H9 (cell line): ENCODE measurements at regions not wholly inside any gene's neighbourhood (a gene's known extent, or its start where the extent isn't known, plus 50 kb on each side); places are given as distances from the start of the nearest gene placed in this dataset.

Experiments used
- DNase-seq: peaks from one replicate; pipeline ENCODE4 v3.0.0-alpha.2; 2017
- H2AFZ ChIP-seq: one replicate; pipeline ENCODE4 v1.6.1; 2013; ENCODE audit warnings: mild to moderate bottlenecking, low read length, control low read depth, moderate library complexity
- H2AK5ac ChIP-seq: 2 replicates; pipeline ENCODE4 v1.6.1; 2013; ENCODE audit warnings: low read length, control low read depth, mixed read lengths; ENCODE audit not compliant: insufficient read length
- H2BK120ac ChIP-seq: one replicate; pipeline ENCODE4 v1.6.1; 2013; ENCODE audit warnings: low read depth, mild to moderate bottlenecking, low read length, control low read depth, inconsistent platforms; ENCODE audit not compliant: poor library complexity, severe bottlenecking
- H2BK12ac ChIP-seq: 2 replicates; pipeline ENCODE4 v1.6.1; 2013; ENCODE audit warnings: low read length, control low read depth, mixed read lengths, low read depth; ENCODE audit not compliant: insufficient read length
- H2BK15ac ChIP-seq: 2 replicates; pipeline ENCODE4 v1.6.1; 2013; ENCODE audit warnings: low read depth, low read length, control low read depth
- H2BK20ac ChIP-seq: one replicate; pipeline ENCODE4 v1.6.1; 2013; ENCODE audit warnings: low read depth, mild to moderate bottlenecking, low read length, control low read depth, inconsistent platforms; ENCODE audit not compliant: poor library complexity, severe bottlenecking
- H2BK5ac ChIP-seq: 2 replicates; pipeline ENCODE4 v1.6.1; 2013; ENCODE audit warnings: low read length, control low read depth, mixed read lengths; ENCODE audit not compliant: insufficient read length
- H3K14ac ChIP-seq: 2 replicates; pipeline ENCODE4 v1.6.1; 2013; ENCODE audit warnings: low read length, control low read depth; ENCODE audit not compliant: insufficient read depth
- H3K18ac ChIP-seq: 2 replicates; pipeline ENCODE4 v1.6.1; 2013; ENCODE audit warnings: low read depth, mild to moderate bottlenecking, mixed read lengths, low read length, control low read depth; ENCODE audit not compliant: insufficient read length
- H3K23ac ChIP-seq: 2 replicates; pipeline ENCODE4 v1.6.1; 2013; ENCODE audit warnings: low read length, control low read depth, mixed read lengths, low read depth; ENCODE audit not compliant: insufficient read length
- H3K23me2 ChIP-seq: 2 replicates; pipeline ENCODE4 v1.6.1; 2013; ENCODE audit warnings: low read depth, mild to moderate bottlenecking, mixed read lengths, low read length, control low read depth; ENCODE audit not compliant: insufficient read length, poor library complexity, severe bottlenecking
- H3K27ac ChIP-seq: 2 replicates; pipeline ENCODE4 v1.5.1; 2013; ENCODE audit warnings: low read length, control low read depth, mixed read lengths, low read depth; ENCODE audit not compliant: insufficient read length
- H3K27me3 ChIP-seq: 2 replicates; pipeline ENCODE4 v1.6.1; 2013; ENCODE audit warnings: low read length, control low read depth, inconsistent platforms; ENCODE audit not compliant: insufficient read depth
- H3K4ac ChIP-seq: 2 replicates; pipeline ENCODE4 v1.6.1; 2013; ENCODE audit warnings: low read depth, mild to moderate bottlenecking, control low read depth, inconsistent platforms, low read length, moderate library complexity
- H3K4me1 ChIP-seq: 2 replicates; pipeline ENCODE4 v1.6.1; 2013; ENCODE audit warnings: low read length, control low read depth, inconsistent platforms; ENCODE audit not compliant: insufficient read depth
- H3K4me2 ChIP-seq: 2 replicates; pipeline ENCODE4 v1.6.1; 2013; ENCODE audit warnings: low read length, control low read depth, mixed read lengths; ENCODE audit not compliant: insufficient read length, insufficient read depth
- H3K56ac ChIP-seq: 2 replicates; pipeline ENCODE4 v1.6.1; 2013; ENCODE audit warnings: low read depth, mild to moderate bottlenecking, mixed read lengths, low read length, control low read depth; ENCODE audit not compliant: insufficient read length
- H3K79me1 ChIP-seq: 2 replicates; pipeline ENCODE4 v1.6.1; 2013; ENCODE audit warnings: low read depth, mild to moderate bottlenecking, moderate library complexity, low read length, control low read depth, inconsistent platforms; ENCODE audit not compliant: insufficient read depth, poor library complexity, severe bottlenecking
- H3K79me2 ChIP-seq: 2 replicates; pipeline ENCODE4 v1.6.1; 2013; ENCODE audit warnings: low read length, control low read depth, inconsistent platforms; ENCODE audit not compliant: insufficient read depth
- H3K9ac ChIP-seq: 2 replicates; pipeline ENCODE4 v1.6.1; 2013; ENCODE audit warnings: low read length, control low read depth, mixed read lengths; ENCODE audit not compliant: insufficient read length; ENCODE audit errors: extremely low read depth
- H3K9me3 ChIP-seq: one replicate; pipeline ENCODE4 v1.6.1; 2013; ENCODE audit warnings: low read depth, low read length, inconsistent platforms; ENCODE audit not compliant: control insufficient read depth
- H3T11ph ChIP-seq: one replicate; pipeline ENCODE4 v1.6.1; 2013; ENCODE audit warnings: mild to moderate bottlenecking, low read length, control low read depth, inconsistent platforms
- H4K20me1 ChIP-seq: one replicate; pipeline ENCODE4 v1.6.1; 2013; ENCODE audit not compliant: control insufficient read depth, insufficient read length, insufficient read depth
- H4K5ac ChIP-seq: 2 replicates; pipeline ENCODE4 v1.6.1; 2013; ENCODE audit warnings: low read depth, mild to moderate bottlenecking, mixed read lengths, low read length, control low read depth; ENCODE audit not compliant: insufficient read length
- H4K8ac ChIP-seq: replicated peaks from 2 replicates; pipeline ENCODE4 v1.6.1; 2013; ENCODE audit warnings: low read length, control low read depth, mixed read lengths, low read depth; ENCODE audit not compliant: insufficient read length
- H4K91ac ChIP-seq: 2 replicates; pipeline ENCODE4 v1.6.1; 2013; ENCODE audit warnings: low read depth, mild to moderate bottlenecking, moderate library complexity, mixed read lengths, low read length, control low read depth; ENCODE audit not compliant: insufficient read length
- H3K27ac Mint-ChIP-seq, 3 experiments: 2 replicates in 2 of 3; 3 replicates in 1 of 3; pipeline ENCODE4 v1.8.0; 2020 to 2021; ENCODE audit warnings: mixed read lengths in 3 of 3, mild to moderate bottlenecking in 1 of 3, moderate library complexity in 1 of 3
- H3K27me3 Mint-ChIP-seq: 2 replicates; pipeline ENCODE4 v1.8.0; 2021; ENCODE audit warnings: low read depth, mild to moderate bottlenecking, moderate library complexity, mixed read lengths
- H3K36me3 Mint-ChIP-seq, 3 experiments: 2 replicates in 2 of 3; 3 replicates in 1 of 3; pipeline ENCODE4 v1.8.0; 2020 to 2021; ENCODE audit warnings: low read depth in 3 of 3, mixed read lengths in 3 of 3; ENCODE audit not compliant: insufficient read depth in 1 of 3
- H3K4me1 Mint-ChIP-seq, 2 experiments: 2 replicates each; pipeline ENCODE4 v1.8.0; 2020; ENCODE audit warnings: mixed read lengths in 2 of 2
- H3K4me3 Mint-ChIP-seq, 2 experiments: 2 replicates in 1 of 2; 3 replicates in 1 of 2; pipeline ENCODE4 v1.8.0; 2020 to 2021; ENCODE audit warnings: mild to moderate bottlenecking in 2 of 2, mixed read lengths in 2 of 2, moderate library complexity in 1 of 2
- H3K9me3 Mint-ChIP-seq, 2 experiments: 2 replicates in 1 of 2; 3 replicates in 1 of 2; pipeline ENCODE4 v1.8.0; 2020; ENCODE audit warnings: mild to moderate bottlenecking in 2 of 2, mixed read lengths in 2 of 2, moderate library complexity in 1 of 2
- CTCF ChIP-seq: fragments of 200-600 bp; sonication (generic); conservative IDR thresholded peaks from 3 replicates; pipeline ENCODE4 v1.8.0; 2021; ENCODE audit warnings: antibody characterized with exemption, mild to moderate bottlenecking
- WGBS: extraction: QIAGEN DNeasy Blood & Tissue Kit; methylation state at CpG from one replicate; pipeline ENCODE4 v1.1.7; 2013; ENCODE audit warnings: missing lambda C conversion rate, low lambda C conversion rate, mixed read lengths; ENCODE audit not compliant: insufficient read length; ENCODE audit errors: extremely low coverage; 5-methylcytosine and 5-hydroxymethylcytosine counted together

- H3K9ac ChIP-seq = no peak overlapping the region
- H4K8ac ChIP-seq = no peak overlapping the region
- H3K4me1 Mint-ChIP-seq = peaks cover 2 to 4% of the 10 kb centered on the region in 2 experiments; a peak in 1 of 4 replicates
- no peaks in the 10 kb centered on the region for H4K20me1 ChIP-seq
- no peak overlapping the region for H2BK15ac ChIP-seq
- H2BK12ac ChIP-seq = no peak overlapping the region
- no peak overlapping the region for H4K91ac ChIP-seq
- H3K9me3 Mint-ChIP-seq = no peaks in the 10 kb centered on the region
- no peak for DNase-seq
- H3K9me3 ChIP-seq = no peaks in the 10 kb centered on the region
- H3K27me3 ChIP-seq = no peaks in the 10 kb centered on the region
- no peaks in the 10 kb centered on the region for H3K79me1 ChIP-seq
- WGBS = no CpG with 5 or more reads among the region's 1 CpG
- H2BK120ac ChIP-seq = no peak overlapping the region
- no peak overlapping the region for H2BK5ac ChIP-seq
- H3K4ac ChIP-seq = no peak overlapping the region
- H3K23ac ChIP-seq = no peak overlapping the region
- no peak overlapping the region for H3K4me2 ChIP-seq
- no peak overlapping the region for H3K14ac ChIP-seq
- H2AFZ ChIP-seq = no peak overlapping the region
- no peaks in the 10 kb centered on the region; the same call in 1 of the 2 replicates for H3K27me3 Mint-ChIP-seq
- no peak for TF ChIP-seq CTCF
- H3K79me2 ChIP-seq = no peaks in the 10 kb centered on the region
- no peak overlapping the region for H3K4me3 Mint-ChIP-seq
- H3K23me2 ChIP-seq = no peaks in the 10 kb centered on the region
- no peak overlapping the region for H2BK20ac ChIP-seq
- no peak overlapping the region for H3T11ph ChIP-seq
- H3K27ac Mint-ChIP-seq = no peak overlapping the region
- no peaks in the 10 kb centered on the region; a peak in 1 of 7 replicates for H3K36me3 Mint-ChIP-seq
- H3K4me1 ChIP-seq = no peaks in the 10 kb centered on the region
- no peak overlapping the region for H3K56ac ChIP-seq
- no peak overlapping the region for H3K27ac ChIP-seq
- H3K18ac ChIP-seq = no peak overlapping the region
- H2AK5ac ChIP-seq = no peak overlapping the region
- H4K5ac ChIP-seq = no peak overlapping the region
These were observed 651.5 kb downstream of the MAFB start for GRCh38 chr20:40037511-40037910.
